OCI-LY3 (cell line): ENCODE measurements at regions not wholly inside any gene's neighbourhood (a gene's known extent, or its start where the extent isn't known, plus 50 kb on each side); places are given as distances from the start of the nearest gene placed in this dataset.

ENCODE experiments used
- H2AFZ ChIP-seq: fragments of 200-600, 300-600 bp; shearing (Covaris generic); 2 replicates; pipeline ENCODE4 v1.6.0; 2014; ENCODE audit warnings: antibody characterized with exemption, low read depth, low read length
- H3K27ac ChIP-seq: fragments of 200-600, 300-600 bp; sonication (generic); 2 replicates; pipeline ENCODE4 v1.5.1; 2014; ENCODE audit warnings: mild to moderate bottlenecking, low read length, moderate library complexity, mixed read lengths
- H3K27me3 ChIP-seq: fragments of 200-600, 300-600 bp; sonication (generic); 2 replicates; pipeline ENCODE4 v1.6.1; 2014; ENCODE audit warnings: low read depth, low read length, mixed read lengths
- H3K36me3 ChIP-seq: fragments of 200-600, 300-600 bp; sonication (generic); replicated peaks from 2 replicates; pipeline ENCODE3; 2014; ENCODE audit warnings: low read depth, low read length, mixed read lengths
- H3K4me1 ChIP-seq: fragments of 300-600, 200-600 bp; sonication (generic); 2 replicates; pipeline ENCODE4 v1.6.1; 2014; ENCODE audit warnings: low read length, mixed read lengths
- H3K4me2 ChIP-seq: fragments of 200-600, 300-600 bp; sonication (generic); 2 replicates; pipeline ENCODE4 v1.6.1; 2014; ENCODE audit warnings: low read length, mixed read lengths
- H3K4me3 ChIP-seq: fragments of 300-600, 200-600 bp; sonication (generic); 2 replicates; pipeline ENCODE4 v1.5.1; 2014; ENCODE audit warnings: antibody characterized with exemption, mild to moderate bottlenecking, low read length, moderate library complexity
- H3K79me2 ChIP-seq: fragments of 300-600, 200-600 bp; shearing (Covaris generic); 2 replicates; pipeline ENCODE4 v1.6.1; 2014; ENCODE audit warnings: mild to moderate bottlenecking, low read length, mixed read lengths
- H3K9ac ChIP-seq: fragments of 300-600, 200-600 bp; shearing (Covaris generic); 2 replicates; pipeline ENCODE4 v1.6.0; 2014; ENCODE audit warnings: mild to moderate bottlenecking, low read length, moderate library complexity
- H3K9me3 ChIP-seq: fragments of 200-600, 300-600 bp; shearing (Covaris generic); 2 replicates; pipeline ENCODE4 v1.6.1; 2014; ENCODE audit warnings: low read length, mixed read lengths; ENCODE audit not compliant: insufficient read depth
- H4K20me1 ChIP-seq: fragments of 200-600, 300-600 bp; sonication (generic); 2 replicates; pipeline ENCODE4 v1.6.1; 2016; ENCODE audit warnings: low read length, mixed read lengths; ENCODE audit not compliant: insufficient read depth
- EZH2phosphoT487 ChIP-seq: fragments of 200-600 bp; shearing (Covaris generic); IDR thresholded peaks from 2 replicates; pipeline ENCODE4 v1.6.1; 2018; ENCODE audit warnings: antibody characterized with exemption, mixed run types, low read depth
- TF ChIP-seq, protein P1 (sequence below): fragments of 200-600, 300-600 bp; sonication (generic); IDR thresholded peaks from 2 replicates; pipeline ENCODE4 v1.5.1; 2014; ENCODE audit warnings: antibody characterized with exemption, low read length, low read depth

DNA sequence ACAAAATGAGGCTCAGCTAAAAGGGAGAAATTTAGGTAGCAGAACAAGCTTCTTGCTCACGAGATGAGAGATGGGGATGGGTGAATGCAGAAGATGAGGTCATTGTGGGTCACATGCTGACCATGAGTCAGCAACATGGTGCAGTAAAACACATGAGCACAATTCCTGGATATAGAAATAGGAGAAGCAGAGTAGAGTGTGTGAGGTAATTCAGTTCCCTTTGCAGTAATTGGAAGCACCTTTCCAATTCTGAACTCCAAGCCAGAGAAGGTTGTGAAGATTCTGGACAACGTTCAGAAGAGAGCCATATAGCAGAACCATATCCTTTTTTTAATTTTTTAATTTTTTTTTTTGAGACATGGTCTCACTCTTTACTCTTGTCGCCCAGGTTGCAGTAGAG lies 62.0 kb upstream of the LMNTD1 start:
- Histone ChIP-seq H3K27me3 (no peaks in the 10 kb centered on the region), H3K79me2 (no peaks in the 10 kb centered on the region), H2AFZ (no peak overlapping the region), H3K27ac (no peak overlapping the region), H4K20me1 (no peaks in the 10 kb centered on the region), H3K4me1 (peaks cover 4% of the 10 kb centered on the region), H3K4me2 (no peak overlapping the region), H3K9ac (no peak overlapping the region), H3K9me3 (no peaks in the 10 kb centered on the region), H3K4me3 (no peak overlapping the region), H3K36me3 (no peaks in the 10 kb centered on the region)
- no peak for TF ChIP-seq EZH2phosphoT487
- TF ChIP-seq, protein P1, sequence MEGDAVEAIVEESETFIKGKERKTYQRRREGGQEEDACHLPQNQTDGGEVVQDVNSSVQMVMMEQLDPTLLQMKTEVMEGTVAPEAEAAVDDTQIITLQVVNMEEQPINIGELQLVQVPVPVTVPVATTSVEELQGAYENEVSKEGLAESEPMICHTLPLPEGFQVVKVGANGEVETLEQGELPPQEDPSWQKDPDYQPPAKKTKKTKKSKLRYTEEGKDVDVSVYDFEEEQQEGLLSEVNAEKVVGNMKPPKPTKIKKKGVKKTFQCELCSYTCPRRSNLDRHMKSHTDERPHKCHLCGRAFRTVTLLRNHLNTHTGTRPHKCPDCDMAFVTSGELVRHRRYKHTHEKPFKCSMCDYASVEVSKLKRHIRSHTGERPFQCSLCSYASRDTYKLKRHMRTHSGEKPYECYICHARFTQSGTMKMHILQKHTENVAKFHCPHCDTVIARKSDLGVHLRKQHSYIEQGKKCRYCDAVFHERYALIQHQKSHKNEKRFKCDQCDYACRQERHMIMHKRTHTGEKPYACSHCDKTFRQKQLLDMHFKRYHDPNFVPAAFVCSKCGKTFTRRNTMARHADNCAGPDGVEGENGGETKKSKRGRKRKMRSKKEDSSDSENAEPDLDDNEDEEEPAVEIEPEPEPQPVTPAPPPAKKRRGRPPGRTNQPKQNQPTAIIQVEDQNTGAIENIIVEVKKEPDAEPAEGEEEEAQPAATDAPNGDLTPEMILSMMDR: no peak

DNA sequence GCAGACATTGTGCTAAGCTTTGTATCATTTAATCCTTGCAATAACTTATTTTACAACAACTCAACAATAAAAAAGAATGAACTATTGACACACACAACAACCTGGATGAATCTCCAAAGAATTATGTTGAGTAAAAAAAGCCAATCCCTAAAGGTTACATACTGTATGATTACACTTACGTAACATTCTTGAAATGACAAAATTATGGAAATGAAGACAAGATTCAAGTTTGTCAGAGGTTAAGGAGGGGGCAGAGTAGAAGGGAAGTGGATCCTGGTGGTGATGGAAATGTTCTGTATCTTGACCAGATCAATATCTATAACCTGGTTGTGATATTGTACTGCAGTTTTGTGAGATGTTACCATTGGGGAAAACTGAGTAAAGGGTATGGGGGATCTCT lies 63.2 kb upstream of the LMNTD1 start:
- Histone ChIP-seq H3K36me3 (no peaks in the 10 kb centered on the region), H4K20me1 (no peaks in the 10 kb centered on the region), H3K27me3 (no peaks in the 10 kb centered on the region), H2AFZ (no peak overlapping the region), H3K4me2 (no peak overlapping the region), H3K27ac (no peak overlapping the region), H3K4me1 (peaks cover 4% of the 10 kb centered on the region), H3K9ac (no peak overlapping the region), H3K4me3 (no peak overlapping the region), H3K79me2 (no peaks in the 10 kb centered on the region), H3K9me3 (no peaks in the 10 kb centered on the region)
- TF ChIP-seq, protein P1: no peak
- TF ChIP-seq EZH2phosphoT487: no peak

DNA sequence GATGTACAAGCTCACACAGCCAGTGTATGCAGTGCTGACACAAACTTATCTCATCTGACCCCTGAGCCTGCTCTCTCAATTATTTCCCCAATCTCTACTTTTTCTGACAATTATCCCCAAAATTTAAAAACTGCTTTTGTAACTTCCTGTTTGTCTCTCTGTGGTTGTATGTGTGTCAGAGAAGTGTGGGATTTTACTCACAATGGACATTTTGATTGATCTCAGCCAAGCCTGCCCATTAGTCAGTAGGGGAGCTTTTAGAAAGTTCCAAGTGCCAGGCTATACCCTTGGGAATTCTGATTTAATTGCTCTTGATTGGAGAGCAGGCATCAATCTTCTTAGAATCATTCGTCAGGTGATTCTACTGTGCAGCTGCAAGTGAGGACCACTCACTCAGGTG lies 64.9 kb upstream of the LMNTD1 start:
- TF ChIP-seq EZH2phosphoT487: no peak
- TF ChIP-seq, protein P1: no peak
- Histone ChIP-seq H3K36me3 (no peaks in the 10 kb centered on the region), H3K79me2 (no peaks in the 10 kb centered on the region), H3K27ac (no peak overlapping the region), H3K27me3 (no peaks in the 10 kb centered on the region), H4K20me1 (no peaks in the 10 kb centered on the region), H3K4me3 (no peak overlapping the region), H2AFZ (no peak overlapping the region), H3K4me1 (peaks cover 4% of the 10 kb centered on the region), H3K9ac (no peak overlapping the region), H3K9me3 (no peaks in the 10 kb centered on the region), H3K4me2 (no peak overlapping the region)

DNA sequence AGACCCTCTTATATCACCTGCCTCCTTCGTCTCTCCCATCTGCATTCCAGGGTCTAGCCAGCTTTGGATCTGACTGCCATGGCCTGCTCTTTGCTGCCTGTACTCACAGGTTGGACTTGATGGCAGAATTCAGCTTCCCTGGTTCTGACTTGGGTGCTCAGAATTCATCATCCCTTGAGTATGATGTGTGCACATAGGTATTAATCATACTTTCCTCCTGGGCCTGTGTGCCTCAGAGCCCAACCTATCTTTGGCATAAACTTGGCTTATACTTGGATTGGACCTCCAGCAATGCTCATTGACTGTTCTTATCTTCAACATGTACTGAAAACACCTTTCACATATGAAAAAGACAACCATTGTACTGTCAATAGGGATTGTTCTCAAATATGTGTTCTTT lies 70.7 kb upstream of the LMNTD1 start:
- Histone ChIP-seq H4K20me1 (no peaks in the 10 kb centered on the region), H3K9ac (no peak overlapping the region), H3K27ac (no peak overlapping the region), H3K79me2 (no peaks in the 10 kb centered on the region), H3K4me3 (no peak overlapping the region), H3K9me3 (0 out of 2 replicates have a peak, but pooled peaks cover 3% of the 10 kb centered on the region), H3K4me1 (no peaks in the 10 kb centered on the region), H3K36me3 (no peaks in the 10 kb centered on the region), H3K4me2 (no peak overlapping the region), H2AFZ (no peak overlapping the region), H3K27me3 (no peaks in the 10 kb centered on the region)
- TF ChIP-seq, protein P1: no peak
- no peak for TF ChIP-seq EZH2phosphoT487
